GM23338 (cell line): ENCODE measurements at regions not wholly inside any gene's neighbourhood (a gene's known extent, or its start where the extent isn't known, plus 50 kb on each side); places are given as distances from the start of the nearest gene placed in this dataset.

ENCODE experiments used
- ATAC-seq: fragments of 200-7000 bp; cut with Tn5 transposase; 3 replicates; pipeline ENCODE4 v1.9.1; 2020
- DNase-seq: peaks from one replicate; pipeline ENCODE4 v3.0.0-alpha.2; 2015; ENCODE audit warnings: low spot score
- H2AFZ ChIP-seq: fragments of 200-600 bp; sonication (generic); 2 replicates; pipeline ENCODE4 v1.8.0; 2016; ENCODE audit warnings: antibody characterized with exemption, mild to moderate bottlenecking, moderate library complexity
- H3F3A ChIP-seq: fragments of 200-600 bp; sonication (generic); replicated peaks from 2 replicates; pipeline ENCODE4 v1.8.0; 2017; ENCODE audit warnings: antibody characterized with exemption, mixed run types, low read depth
- H3K27ac ChIP-seq: fragments of 200-600 bp; sonication (generic); 2 replicates; pipeline ENCODE4 v1.6.1; 2016; ENCODE audit warnings: low read depth
- H3K27me3 ChIP-seq: fragments of 200-600 bp; sonication (generic); 2 replicates; pipeline ENCODE4 v1.8.0; 2016; ENCODE audit warnings: mild to moderate bottlenecking, mixed run types, moderate library complexity; ENCODE audit not compliant: insufficient read depth
- H3K36me3 ChIP-seq: fragments of 200-600 bp; sonication (generic); 2 replicates; pipeline ENCODE4 v1.8.0; 2016; ENCODE audit warnings: mild to moderate bottlenecking; ENCODE audit not compliant: insufficient read depth
- H3K4me1 ChIP-seq: fragments of 200-600 bp; sonication (generic); 2 replicates; pipeline ENCODE4 v1.8.0; 2016; ENCODE audit warnings: mild to moderate bottlenecking, moderate library complexity; ENCODE audit not compliant: insufficient read depth
- H3K4me2 ChIP-seq: fragments of 200-600 bp; sonication (generic); 2 replicates; pipeline ENCODE4 v1.7.1; 2017; ENCODE audit warnings: mixed run types
- H3K4me3 ChIP-seq: fragments of 200-600 bp; sonication (generic); 2 replicates; pipeline ENCODE4 v1.6.1; 2016; ENCODE audit warnings: mixed run types
- H3K79me2 ChIP-seq: fragments of 200-600 bp; sonication (generic); replicated peaks from 2 replicates; pipeline ENCODE4 v1.8.0; 2017; ENCODE audit warnings: mild to moderate bottlenecking; ENCODE audit not compliant: insufficient read depth
- H3K9me2 ChIP-seq: fragments of 200-600 bp; sonication (generic); 2 replicates; pipeline ENCODE4 v1.8.0; 2017; ENCODE audit not compliant: insufficient read depth
- H4K20me1 ChIP-seq: fragments of 200-600 bp; sonication (generic); replicated peaks from 2 replicates; pipeline ENCODE4 v1.8.0; 2017; ENCODE audit warnings: mild to moderate bottlenecking; ENCODE audit not compliant: insufficient read depth
- H3K27ac Mint-ChIP-seq: 2 replicates; pipeline ENCODE4 v1.8.0; 2020; ENCODE audit warnings: inconsistent platforms, mild to moderate bottlenecking, moderate library complexity, mixed read lengths
- H3K27me3 Mint-ChIP-seq: 3 replicates; pipeline ENCODE4 v1.8.0; 2022; ENCODE audit warnings: low read depth, mild to moderate bottlenecking, moderate library complexity, mixed read lengths, inconsistent platforms; ENCODE audit not compliant: insufficient read depth, poor library complexity
- H3K36me3 Mint-ChIP-seq: 3 replicates; pipeline ENCODE4 v1.8.0; 2021; ENCODE audit warnings: low read depth, mild to moderate bottlenecking, inconsistent platforms, moderate library complexity, mixed read lengths
- H3K4me1 Mint-ChIP-seq: 3 replicates; pipeline ENCODE4 v1.8.0; 2020; ENCODE audit warnings: mild to moderate bottlenecking, inconsistent platforms, mixed read lengths
- H3K4me3 Mint-ChIP-seq: 3 replicates; pipeline ENCODE4 v1.8.0; 2021; ENCODE audit warnings: moderate library complexity, mild to moderate bottlenecking, inconsistent platforms, mixed read lengths
- H3K9me3 Mint-ChIP-seq: 3 replicates; pipeline ENCODE4 v1.8.0; 2020; ENCODE audit warnings: moderate library complexity, mild to moderate bottlenecking, inconsistent platforms, mixed read lengths
- EZH2phosphoT487 ChIP-seq: fragments of 200-600 bp; sonication (generic); IDR thresholded peaks from one replicate; pipeline ENCODE4 v1.8.1; 2018; ENCODE audit warnings: antibody characterized with exemption; ENCODE audit not compliant: unreplicated experiment
- JUNB ChIP-seq: IDR thresholded peaks from one replicate; pipeline ENCODE4 v1.6.1; 2016; ENCODE audit warnings: antibody characterized with exemption; ENCODE audit not compliant: unreplicated experiment
- NANOG ChIP-seq: IDR thresholded peaks from 2 replicates; pipeline ENCODE4 v1.6.1; 2016; ENCODE audit warnings: antibody characterized with exemption, borderline replicate concordance
- POLR2AphosphoS5 ChIP-seq: IDR thresholded peaks from 2 replicates; pipeline ENCODE4 v1.6.1; 2016; ENCODE audit warnings: antibody characterized with exemption, low read depth
- STAT1 ChIP-seq: IDR thresholded peaks from one replicate; pipeline ENCODE4 v1.6.1; 2016; ENCODE audit warnings: antibody characterized with exemption; ENCODE audit not compliant: unreplicated experiment
- ZNF114 ChIP-seq: fragments of 250-450 bp; sonication (Bioruptor Pico); IDR thresholded peaks from 2 replicates; pipeline ENCODE4 v1.5.0; 2020; ENCODE audit warnings: mild to moderate bottlenecking, moderate library complexity
- TF ChIP-seq, protein P1 (sequence below): fragments of 250-450 bp; sonication (Bioruptor Pico); IDR thresholded peaks from 2 replicates; pipeline ENCODE4 v1.5.0; 2020; ENCODE audit warnings: mild to moderate bottlenecking, moderate library complexity
- TF ChIP-seq, protein P2 (sequence below): IDR thresholded peaks from one replicate; pipeline ENCODE4 v1.6.1; 2018; ENCODE audit warnings: antibody characterized with exemption; ENCODE audit not compliant: unreplicated experiment

DNA sequence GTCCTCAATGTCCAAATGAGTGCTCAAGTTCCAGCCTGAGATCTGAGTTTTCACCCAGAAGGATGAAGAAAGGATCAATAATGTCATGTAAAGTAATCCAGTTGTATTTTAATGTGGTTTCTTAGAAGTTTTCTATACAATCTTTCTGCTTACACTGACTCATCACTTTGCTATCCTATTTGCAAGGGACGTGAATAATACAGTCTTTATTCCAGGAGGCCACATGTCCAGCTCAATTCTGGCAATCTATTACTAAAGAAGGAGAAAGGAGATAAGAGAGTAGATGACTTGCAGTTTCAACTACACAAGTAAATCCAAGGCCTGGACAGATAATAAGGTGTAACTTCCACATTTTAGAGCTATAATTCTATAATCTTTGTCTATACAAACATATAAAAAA is 601.1 kb upstream of the SETBP1 start (continued):
- TF ChIP-seq, protein P1, sequence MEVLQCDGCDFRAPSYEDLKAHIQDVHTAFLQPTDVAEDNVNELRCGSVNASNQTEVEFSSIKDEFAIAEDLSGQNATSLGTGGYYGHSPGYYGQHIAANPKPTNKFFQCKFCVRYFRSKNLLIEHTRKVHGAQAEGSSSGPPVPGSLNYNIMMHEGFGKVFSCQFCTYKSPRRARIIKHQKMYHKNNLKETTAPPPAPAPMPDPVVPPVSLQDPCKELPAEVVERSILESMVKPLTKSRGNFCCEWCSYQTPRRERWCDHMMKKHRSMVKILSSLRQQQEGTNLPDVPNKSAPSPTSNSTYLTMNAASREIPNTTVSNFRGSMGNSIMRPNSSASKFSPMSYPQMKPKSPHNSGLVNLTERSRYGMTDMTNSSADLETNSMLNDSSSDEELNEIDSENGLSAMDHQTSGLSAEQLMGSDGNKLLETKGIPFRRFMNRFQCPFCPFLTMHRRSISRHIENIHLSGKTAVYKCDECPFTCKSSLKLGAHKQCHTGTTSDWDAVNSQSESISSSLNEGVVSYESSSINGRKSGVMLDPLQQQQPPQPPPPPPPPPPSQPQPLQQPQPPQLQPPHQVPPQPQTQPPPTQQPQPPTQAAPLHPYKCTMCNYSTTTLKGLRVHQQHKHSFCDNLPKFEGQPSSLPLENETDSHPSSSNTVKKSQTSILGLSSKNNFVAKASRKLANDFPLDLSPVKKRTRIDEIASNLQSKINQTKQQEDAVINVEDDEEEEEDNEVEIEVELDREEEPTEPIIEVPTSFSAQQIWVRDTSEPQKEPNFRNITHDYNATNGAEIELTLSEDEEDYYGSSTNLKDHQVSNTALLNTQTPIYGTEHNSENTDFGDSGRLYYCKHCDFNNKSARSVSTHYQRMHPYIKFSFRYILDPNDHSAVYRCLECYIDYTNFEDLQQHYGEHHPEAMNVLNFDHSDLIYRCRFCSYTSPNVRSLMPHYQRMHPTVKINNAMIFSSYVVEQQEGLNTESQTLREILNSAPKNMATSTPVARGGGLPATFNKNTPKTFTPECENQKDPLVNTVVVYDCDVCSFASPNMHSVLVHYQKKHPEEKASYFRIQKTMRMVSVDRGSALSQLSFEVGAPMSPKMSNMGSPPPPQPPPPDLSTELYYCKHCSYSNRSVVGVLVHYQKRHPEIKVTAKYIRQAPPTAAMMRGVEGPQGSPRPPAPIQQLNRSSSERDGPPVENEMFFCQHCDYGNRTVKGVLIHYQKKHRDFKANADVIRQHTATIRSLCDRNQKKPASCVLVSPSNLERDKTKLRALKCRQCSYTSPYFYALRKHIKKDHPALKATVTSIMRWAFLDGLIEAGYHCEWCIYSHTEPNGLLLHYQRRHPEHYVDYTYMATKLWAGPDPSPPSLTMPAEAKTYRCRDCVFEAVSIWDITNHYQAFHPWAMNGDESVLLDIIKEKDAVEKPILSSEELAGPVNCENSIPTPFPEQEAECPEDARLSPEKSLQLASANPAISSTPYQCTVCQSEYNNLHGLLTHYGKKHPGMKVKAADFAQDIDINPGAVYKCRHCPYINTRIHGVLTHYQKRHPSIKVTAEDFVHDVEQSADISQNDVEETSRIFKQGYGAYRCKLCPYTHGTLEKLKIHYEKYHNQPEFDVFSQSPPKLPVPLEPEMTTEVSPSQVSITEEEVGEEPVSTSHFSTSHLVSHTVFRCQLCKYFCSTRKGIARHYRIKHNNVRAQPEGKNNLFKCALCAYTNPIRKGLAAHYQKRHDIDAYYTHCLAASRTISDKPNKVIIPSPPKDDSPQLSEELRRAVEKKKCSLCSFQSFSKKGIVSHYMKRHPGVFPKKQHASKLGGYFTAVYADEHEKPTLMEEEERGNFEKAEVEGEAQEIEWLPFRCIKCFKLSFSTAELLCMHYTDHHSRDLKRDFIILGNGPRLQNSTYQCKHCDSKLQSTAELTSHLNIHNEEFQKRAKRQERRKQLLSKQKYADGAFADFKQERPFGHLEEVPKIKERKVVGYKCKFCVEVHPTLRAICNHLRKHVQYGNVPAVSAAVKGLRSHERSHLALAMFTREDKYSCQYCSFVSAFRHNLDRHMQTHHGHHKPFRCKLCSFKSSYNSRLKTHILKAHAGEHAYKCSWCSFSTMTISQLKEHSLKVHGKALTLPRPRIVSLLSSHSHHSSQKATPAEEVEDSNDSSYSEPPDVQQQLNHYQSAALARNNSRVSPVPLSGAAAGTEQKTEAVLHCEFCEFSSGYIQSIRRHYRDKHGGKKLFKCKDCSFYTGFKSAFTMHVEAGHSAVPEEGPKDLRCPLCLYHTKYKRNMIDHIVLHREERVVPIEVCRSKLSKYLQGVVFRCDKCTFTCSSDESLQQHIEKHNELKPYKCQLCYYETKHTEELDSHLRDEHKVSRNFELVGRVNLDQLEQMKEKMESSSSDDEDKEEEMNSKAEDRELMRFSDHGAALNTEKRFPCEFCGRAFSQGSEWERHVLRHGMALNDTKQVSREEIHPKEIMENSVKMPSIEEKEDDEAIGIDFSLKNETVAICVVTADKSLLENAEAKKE (CRISPR knock-in tag): no peak
- no peak for TF ChIP-seq JUNB

DNA sequence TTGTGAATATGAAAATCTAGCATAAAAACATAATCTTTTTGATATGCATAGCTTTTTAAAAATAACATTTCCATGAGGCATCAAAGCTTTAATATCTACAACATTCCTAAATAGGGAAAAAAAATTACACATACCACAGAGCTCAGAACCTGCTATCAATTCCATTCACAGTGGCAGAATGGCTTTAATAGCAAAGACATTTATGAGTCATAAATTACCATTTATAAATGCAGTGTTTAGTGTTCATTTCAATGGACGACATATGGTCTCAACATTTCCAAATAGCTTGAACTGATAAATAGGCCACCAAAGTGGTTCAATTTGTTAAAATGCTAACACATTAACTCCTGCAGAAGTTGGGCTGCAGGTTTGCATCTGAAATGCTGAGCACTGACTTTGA is 600.6 kb upstream of the SETBP1 start:
- ATAC-seq: no peak
- no peak overlapping the region for H3K4me3 ChIP-seq
- H3K4me1 ChIP-seq: peaks cover 2% of the 10 kb centered on the region; the same call in 1 of the 2 replicates
- no peak overlapping the region for H3K27ac ChIP-seq
- no peaks in the 10 kb centered on the region for H3K36me3 ChIP-seq
- Mint-ChIP-seq H3K27ac (no peak overlapping the region), H3K4me1 (no peaks in the 10 kb centered on the region), H3K27me3 (no peaks in the 10 kb centered on the region), H3K36me3 (no peaks in the 10 kb centered on the region), H3K4me3 (no peak overlapping the region), H3K9me3 (no peaks in the 10 kb centered on the region; the same call in 2 of the 3 replicates)
- no peaks in the 10 kb centered on the region; the same call in 1 of the 2 replicates for H3K9me2 ChIP-seq
- H3K79me2 ChIP-seq: no peaks in the 10 kb centered on the region
- no peaks in the 10 kb centered on the region for H4K20me1 ChIP-seq
- H3K27me3 ChIP-seq: no peaks in the 10 kb centered on the region
- no peak overlapping the region for H3K4me2 ChIP-seq
- no peaks in the 10 kb centered on the region for H3F3A ChIP-seq
- DNase-seq: no peak
- H2AFZ ChIP-seq: no peak overlapping the region
- TF ChIP-seq STAT1 (no peak), ZNF114 (CRISPR knock-in tag) (no peak), POLR2AphosphoS5 (no peak), EZH2phosphoT487 (no peak), NANOG (no peak)
- TF ChIP-seq, protein P2, sequence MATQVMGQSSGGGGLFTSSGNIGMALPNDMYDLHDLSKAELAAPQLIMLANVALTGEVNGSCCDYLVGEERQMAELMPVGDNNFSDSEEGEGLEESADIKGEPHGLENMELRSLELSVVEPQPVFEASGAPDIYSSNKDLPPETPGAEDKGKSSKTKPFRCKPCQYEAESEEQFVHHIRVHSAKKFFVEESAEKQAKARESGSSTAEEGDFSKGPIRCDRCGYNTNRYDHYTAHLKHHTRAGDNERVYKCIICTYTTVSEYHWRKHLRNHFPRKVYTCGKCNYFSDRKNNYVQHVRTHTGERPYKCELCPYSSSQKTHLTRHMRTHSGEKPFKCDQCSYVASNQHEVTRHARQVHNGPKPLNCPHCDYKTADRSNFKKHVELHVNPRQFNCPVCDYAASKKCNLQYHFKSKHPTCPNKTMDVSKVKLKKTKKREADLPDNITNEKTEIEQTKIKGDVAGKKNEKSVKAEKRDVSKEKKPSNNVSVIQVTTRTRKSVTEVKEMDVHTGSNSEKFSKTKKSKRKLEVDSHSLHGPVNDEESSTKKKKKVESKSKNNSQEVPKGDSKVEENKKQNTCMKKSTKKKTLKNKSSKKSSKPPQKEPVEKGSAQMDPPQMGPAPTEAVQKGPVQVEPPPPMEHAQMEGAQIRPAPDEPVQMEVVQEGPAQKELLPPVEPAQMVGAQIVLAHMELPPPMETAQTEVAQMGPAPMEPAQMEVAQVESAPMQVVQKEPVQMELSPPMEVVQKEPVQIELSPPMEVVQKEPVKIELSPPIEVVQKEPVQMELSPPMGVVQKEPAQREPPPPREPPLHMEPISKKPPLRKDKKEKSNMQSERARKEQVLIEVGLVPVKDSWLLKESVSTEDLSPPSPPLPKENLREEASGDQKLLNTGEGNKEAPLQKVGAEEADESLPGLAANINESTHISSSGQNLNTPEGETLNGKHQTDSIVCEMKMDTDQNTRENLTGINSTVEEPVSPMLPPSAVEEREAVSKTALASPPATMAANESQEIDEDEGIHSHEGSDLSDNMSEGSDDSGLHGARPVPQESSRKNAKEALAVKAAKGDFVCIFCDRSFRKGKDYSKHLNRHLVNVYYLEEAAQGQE: no peak
